H1 (cell line): ENCODE measurements at regions not wholly inside any gene's neighbourhood (a gene's known extent, or its start where the extent isn't known, plus 50 kb on each side); places are given as distances from the start of the nearest gene placed in this dataset.
"Not testable (repeated sequence)": the region's sequence is repeated elsewhere in the genome, so short reads cannot be mapped to it uniquely, and the experiment has no call there.

Experiments used
- CTCF ChIA-PET: fragments of 300-600 bp; sonication (Branson Sonifier 250); formaldehyde crosslinking; loops from one replicate; lab custom pipeline; 2021; ENCODE audit not compliant: partially characterized antibody; lab: Charles Lee
- POLR2A ChIA-PET: fragments of 300-600 bp; sonication (Branson Sonifier 250); formaldehyde crosslinking; loops from one replicate; lab custom pipeline; 2021; ENCODE audit warnings: inconsistent platforms; ENCODE audit not compliant: partially characterized antibody; lab: Charles Lee
- DNase-seq, 2 experiments: peaks; one replicate each; pipeline versions ENCODE4 v3.0.0 to v3.0.0-alpha.2; 2010 to 2022; ENCODE audit warnings: low spot score in 2 of 2, low read depth in 1 of 2, mixed read lengths in 1 of 2
- FAIRE-seq: peaks from 2 replicates; lab custom pipeline; 2011; peaks lifted over from hg19 to GRCh38; lab: Jason Lieb, UNC
- H2AFZ ChIP-seq: 2 replicates; pipeline ENCODE4 v1.8.1; 2012; ENCODE audit warnings: low read length, inconsistent platforms
- H2AK5ac ChIP-seq: 2 replicates; pipeline ENCODE4 v1.6.1; 2013; ENCODE audit warnings: low read depth, low read length
- H2BK120ac ChIP-seq: replicated peaks from 2 replicates; pipeline ENCODE3; 2013; ENCODE audit warnings: low read depth, low read length, inconsistent platforms
- H2BK12ac ChIP-seq: 2 replicates; pipeline ENCODE4 v1.6.1; 2013; ENCODE audit warnings: low read depth, low read length
- H2BK15ac ChIP-seq: 2 replicates; pipeline ENCODE4 v1.6.1; 2013; ENCODE audit warnings: low read length
- H2BK20ac ChIP-seq: 2 replicates; pipeline ENCODE4 v1.6.1; 2013; ENCODE audit warnings: low read length
- H2BK5ac ChIP-seq: 2 replicates; pipeline ENCODE4 v1.6.1; 2013; ENCODE audit warnings: low read depth, low read length
- H3K14ac ChIP-seq: 2 replicates; pipeline ENCODE4 v1.6.1; 2013; ENCODE audit warnings: inconsistent platforms; ENCODE audit not compliant: insufficient read length
- H3K18ac ChIP-seq: 2 replicates; pipeline ENCODE4 v1.6.1; 2013; ENCODE audit warnings: low read length; ENCODE audit errors: extremely low read depth
- H3K23ac ChIP-seq: 2 replicates; pipeline ENCODE4 v1.6.1; 2013; ENCODE audit warnings: inconsistent platforms; ENCODE audit not compliant: insufficient read length
- H3K23me2 ChIP-seq: 2 replicates; pipeline ENCODE4 v1.6.1; 2013; ENCODE audit warnings: low read depth, low read length
- H3K27ac ChIP-seq: 2 replicates; pipeline ENCODE4 v1.6.1; 2011; ENCODE audit warnings: low read depth, low read length, inconsistent platforms
- H3K27me3 ChIP-seq, 4 experiments: replicated peaks in 1 of 4; 1 replicate in 1 of 4; 2 replicates in 3 of 4; pipeline versions ENCODE4 v1.6.1 to v1.8.1; 2011 to 2013; ENCODE audit warnings: low read length in 3 of 4, mild to moderate bottlenecking in 3 of 4, inconsistent platforms in 2 of 4, mixed read lengths in 2 of 4, moderate library complexity in 1 of 4; ENCODE audit not compliant: control insufficient read depth in 3 of 4, insufficient read depth in 3 of 4; ENCODE audit errors: extremely low read depth in 1 of 4
- H3K36me3 ChIP-seq, 4 experiments: 2 replicates each; pipeline versions ENCODE4 v1.6.1 to v1.8.1; 2011 to 2013; ENCODE audit warnings: mild to moderate bottlenecking in 4 of 4, low read length in 3 of 4, moderate library complexity in 2 of 4, control low read depth in 1 of 4, inconsistent platforms in 1 of 4; ENCODE audit not compliant: insufficient read depth in 4 of 4, control insufficient read depth in 2 of 4
- H3K4ac ChIP-seq: replicated peaks from 2 replicates; pipeline ENCODE3; 2013; ENCODE audit warnings: low read length, low read depth, mixed read lengths, inconsistent platforms; ENCODE audit not compliant: insufficient read length
- H3K4me1 ChIP-seq, 4 experiments: replicated peaks in 1 of 4; 1 replicate in 1 of 4; 2 replicates in 3 of 4; pipeline versions ENCODE4 v1.6.1 to v1.8.1; 2011 to 2013; ENCODE audit warnings: low read length in 3 of 4, inconsistent platforms in 2 of 4, mixed read lengths in 1 of 4; ENCODE audit not compliant: insufficient read depth in 4 of 4, control insufficient read depth in 3 of 4
- H3K4me2 ChIP-seq, 2 experiments: 2 replicates each; pipeline versions ENCODE4 v1.6.1 to v1.8.1; 2011 to 2013; ENCODE audit warnings: low read depth in 2 of 2, low read length in 2 of 2, control low read depth in 1 of 2, inconsistent platforms in 1 of 2, mild to moderate bottlenecking in 1 of 2; ENCODE audit not compliant: insufficient read depth in 1 of 2
- H3K4me3 ChIP-seq, 4 experiments: fragments of 200-600, 300-600 bp in 1 of 4; sonication (generic), shearing (Covaris generic), sonication (Bioruptor Twin) in 1 of 4; 2 replicates each; pipeline versions ENCODE4 v1.5.1 to v1.8.1; 2011 to 2016; ENCODE audit warnings: low read length in 4 of 4, low read depth in 3 of 4, control low read depth in 2 of 4, inconsistent platforms in 2 of 4, mild to moderate bottlenecking in 2 of 4, mixed read lengths in 1 of 4, moderate library complexity in 1 of 4; ENCODE audit not compliant: insufficient read depth in 2 of 4; ENCODE audit errors: extremely low read depth in 1 of 4
- H3K56ac ChIP-seq: replicated peaks from 2 replicates; pipeline ENCODE3; 2013; ENCODE audit warnings: low read depth, mild to moderate bottlenecking, mixed read lengths, low read length, inconsistent platforms; ENCODE audit not compliant: insufficient read length
- H3K79me1 ChIP-seq: 2 replicates; pipeline ENCODE4 v1.6.1; 2013; ENCODE audit warnings: low read depth, low read length, control low read depth
- H3K79me2 ChIP-seq, 2 experiments: 2 replicates each; pipeline versions ENCODE4 v1.6.1 to v1.8.1; 2012 to 2013; ENCODE audit warnings: low read length in 2 of 2, mild to moderate bottlenecking in 2 of 2, inconsistent platforms in 1 of 2; ENCODE audit not compliant: insufficient read depth in 2 of 2, control insufficient read depth in 1 of 2
- H3K9ac ChIP-seq, 4 experiments: replicated peaks in 1 of 4; 1 replicate in 1 of 4; 2 replicates in 3 of 4; pipeline versions ENCODE4 v1.6.1 to v1.8.1; 2011 to 2013; ENCODE audit warnings: low read depth in 3 of 4, low read length in 3 of 4, control low read depth in 2 of 4, mild to moderate bottlenecking in 2 of 4, moderate library complexity in 2 of 4, inconsistent platforms in 1 of 4; ENCODE audit errors: extremely low read depth in 1 of 4
- H3K9me3 ChIP-seq, 2 experiments: 2 replicates each; pipeline versions ENCODE4 v1.6.1 to v1.8.1; 2012 to 2013; ENCODE audit warnings: mild to moderate bottlenecking in 2 of 2, moderate library complexity in 2 of 2, control low read depth in 1 of 2, inconsistent platforms in 1 of 2, low read depth in 1 of 2, low read length in 1 of 2, mixed read lengths in 1 of 2; ENCODE audit not compliant: insufficient read depth in 2 of 2
- H4K20me1 ChIP-seq, 2 experiments: replicated peaks in 1 of 2; 2 replicates each; pipeline versions ENCODE3 to v1.8.1; 2011 to 2013; ENCODE audit warnings: inconsistent platforms in 2 of 2, low read length in 2 of 2, mild to moderate bottlenecking in 1 of 2; ENCODE audit not compliant: insufficient read depth in 2 of 2, control insufficient read depth in 1 of 2
- H4K5ac ChIP-seq: 2 replicates; pipeline ENCODE4 v1.6.1; 2013; ENCODE audit warnings: low read length, low read depth, mixed read lengths, inconsistent platforms; ENCODE audit not compliant: insufficient read length
- H4K8ac ChIP-seq: 2 replicates; pipeline ENCODE4 v1.8.0; 2013; ENCODE audit warnings: mild to moderate bottlenecking, moderate library complexity, low read length, inconsistent platforms; ENCODE audit not compliant: insufficient read depth; ENCODE audit errors: extremely low read depth
- H4K91ac ChIP-seq: replicated peaks from 2 replicates; pipeline ENCODE3; 2013; ENCODE audit warnings: low read length, mixed read lengths, inconsistent platforms; ENCODE audit not compliant: insufficient read length
- RAD21 ChIP-seq, 2 experiments: IDR thresholded peaks in 1 of 2; conservative IDR thresholded peaks in 1 of 2; 2 replicates each; pipeline ENCODE4 v1.6.1; 2011; ENCODE audit warnings: low read depth in 2 of 2, low read length in 2 of 2, improper control_type of control experiment in 1 of 2, inconsistent platforms in 1 of 2, mild to moderate bottlenecking in 1 of 2, moderate library complexity in 1 of 2
- WGBS, 2 experiments: shearing (Covaris generic) in 1 of 2; methylation state at CpG; one replicate each; pipeline versions ENCODE4 v1.1.6 to v1.1.7; 2013 to 2015; ENCODE audit warnings: low lambda C conversion rate in 2 of 2, mixed read lengths in 2 of 2, inconsistent platforms in 1 of 2, low coverage in 1 of 2, missing lambda C conversion rate in 1 of 2; ENCODE audit not compliant: insufficient replicate concordance in 2 of 2, insufficient coverage in 1 of 2, insufficient read length in 1 of 2; ENCODE audit errors: extremely low coverage in 1 of 2, missing lambda C conversion rate in 1 of 2; 5-methylcytosine and 5-hydroxymethylcytosine counted together
- TF ChIP-seq, protein P1 (sequence below), 3 experiments: IDR thresholded peaks; 1 replicate in 2 of 3; 2 replicates in 1 of 3; pipeline versions ENCODE4 v1.5.1 to v1.6.1; 2011; ENCODE audit warnings: low read length in 3 of 3, mild to moderate bottlenecking in 3 of 3, inconsistent platforms in 2 of 3, low read depth in 1 of 3, moderate library complexity in 1 of 3; ENCODE audit not compliant: insufficient read depth in 1 of 3; ENCODE audit errors: control extremely low read depth in 1 of 3

GRCh38 chr16:35590913-35591312, 2131.5 kb downstream of the TP53TG3F start:
- CTCF ChIA-PET, H2AK5ac ChIP-seq, H3K79me2 ChIP-seq, H3K79me1 ChIP-seq, H2BK20ac ChIP-seq, H3K23me2 ChIP-seq, H3K14ac ChIP-seq, H2BK5ac ChIP-seq, H4K20me1 ChIP-seq, H2AFZ ChIP-seq, POLR2A ChIA-PET, H3K27me3 ChIP-seq, H3K56ac ChIP-seq, H2BK15ac ChIP-seq, H3K9ac ChIP-seq, H3K23ac ChIP-seq, H3K4ac ChIP-seq, H2BK12ac ChIP-seq, H3K4me3 ChIP-seq, H3K36me3 ChIP-seq, H4K91ac ChIP-seq, H3K27ac ChIP-seq, H3K18ac ChIP-seq, H4K5ac ChIP-seq, FAIRE-seq, H2BK120ac ChIP-seq, H3K4me1 ChIP-seq, H4K8ac ChIP-seq, H3K4me2 ChIP-seq: not testable (repeated sequence)
- DNase-seq: peak in 1 of 2 experiments; percentile 40
- peaks cover 56 to 72% of the 10 kb centered on the region in 2 experiments for H3K9me3 ChIP-seq
- WGBS, 2 experiments: 77% methylated on average over 7 of the region's 7 CpGs; no CpG with 5 or more reads in 1 of the 2 experiments
- TF ChIP-seq, protein P1, sequence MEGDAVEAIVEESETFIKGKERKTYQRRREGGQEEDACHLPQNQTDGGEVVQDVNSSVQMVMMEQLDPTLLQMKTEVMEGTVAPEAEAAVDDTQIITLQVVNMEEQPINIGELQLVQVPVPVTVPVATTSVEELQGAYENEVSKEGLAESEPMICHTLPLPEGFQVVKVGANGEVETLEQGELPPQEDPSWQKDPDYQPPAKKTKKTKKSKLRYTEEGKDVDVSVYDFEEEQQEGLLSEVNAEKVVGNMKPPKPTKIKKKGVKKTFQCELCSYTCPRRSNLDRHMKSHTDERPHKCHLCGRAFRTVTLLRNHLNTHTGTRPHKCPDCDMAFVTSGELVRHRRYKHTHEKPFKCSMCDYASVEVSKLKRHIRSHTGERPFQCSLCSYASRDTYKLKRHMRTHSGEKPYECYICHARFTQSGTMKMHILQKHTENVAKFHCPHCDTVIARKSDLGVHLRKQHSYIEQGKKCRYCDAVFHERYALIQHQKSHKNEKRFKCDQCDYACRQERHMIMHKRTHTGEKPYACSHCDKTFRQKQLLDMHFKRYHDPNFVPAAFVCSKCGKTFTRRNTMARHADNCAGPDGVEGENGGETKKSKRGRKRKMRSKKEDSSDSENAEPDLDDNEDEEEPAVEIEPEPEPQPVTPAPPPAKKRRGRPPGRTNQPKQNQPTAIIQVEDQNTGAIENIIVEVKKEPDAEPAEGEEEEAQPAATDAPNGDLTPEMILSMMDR (IDR thresholded peaks at IDR 0.05; ENCODE audit: control extremely low read depth in 1 of 3, insufficient read depth in 1 of 3, low read depth in 1 of 3, low read length in 3 of 3): peak in 2 of 3 experiments; percentile 28 to 43; a peak in 2 of 4 replicates
- peak; percentile 27 to 42; a peak in 3 of 4 replicates for TF ChIP-seq RAD21 (IDR thresholded peaks at IDR 0.05 in 1 of 2, conservative IDR thresholded peaks at IDR 0.05 in 1 of 2; ENCODE audit: low read depth in 2 of 2, low read length in 2 of 2)
